ENCODE measurements at regions not wholly inside any gene's neighbourhood (a gene's known extent, or its start where the extent isn't known, plus 50 kb on each side); places are given as distances from the start of the nearest gene placed in this dataset.
"Not testable (repeated sequence)": the region's sequence is repeated elsewhere in the genome, so short reads cannot be mapped to it uniquely, and the experiment has no call there.

DNA sequence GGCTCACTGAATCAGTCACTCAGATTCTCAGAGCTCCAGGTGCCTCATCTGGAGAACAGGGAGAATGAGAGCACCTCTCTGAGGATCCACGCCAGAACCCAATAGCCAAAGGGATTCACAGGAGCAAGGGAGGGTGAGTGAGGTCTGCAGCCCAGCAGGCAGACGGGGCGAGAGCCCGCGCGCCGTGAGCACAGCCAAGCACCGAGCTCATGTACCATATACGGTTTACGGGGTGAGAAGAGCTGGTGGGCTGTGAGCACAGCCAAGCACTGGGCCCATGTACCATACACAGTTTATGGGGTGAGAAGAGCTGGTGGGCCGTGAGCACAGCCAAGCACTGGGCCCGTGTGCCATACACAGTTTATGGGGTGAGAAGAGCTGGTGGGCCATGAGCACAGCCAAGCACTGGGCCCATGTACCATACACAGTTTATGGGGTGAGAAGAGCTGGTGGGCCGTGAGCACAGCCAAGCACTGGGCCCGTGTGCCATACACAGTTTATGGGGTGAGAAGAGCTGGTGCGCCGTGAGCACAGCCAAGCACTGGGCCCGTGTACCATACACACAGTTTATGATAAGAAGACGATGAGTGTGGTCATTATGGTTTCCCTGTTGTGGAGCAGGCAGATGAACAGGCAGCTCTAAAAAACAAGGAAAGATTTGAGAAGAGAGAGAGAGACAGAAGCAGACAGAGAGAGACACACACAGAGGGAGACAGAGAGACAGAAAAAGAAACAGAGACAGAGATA lies 125.7 kb upstream of the ANO1 start:
- DNase-seq (ENCODE audit: low spot score): not testable (repeated sequence)

DNA sequence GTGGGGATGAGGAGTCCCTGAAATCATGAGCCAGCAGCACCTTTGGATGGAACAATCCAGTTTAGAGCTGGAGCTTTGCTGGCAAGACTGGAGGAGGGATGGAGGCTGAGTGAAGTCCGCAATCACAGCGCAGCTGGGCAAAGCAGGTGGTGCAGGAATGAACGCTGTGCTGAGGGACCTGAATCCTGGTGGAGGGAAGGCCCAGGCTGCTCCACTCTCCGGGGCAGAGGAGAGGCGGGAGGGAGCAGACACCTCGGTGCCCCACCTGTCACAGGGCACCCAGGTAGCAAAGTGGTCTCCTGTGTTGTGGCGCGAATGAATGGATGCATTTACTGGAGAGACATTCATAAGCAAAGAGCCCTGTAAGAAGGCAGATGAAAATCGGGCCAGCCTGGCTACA lies 124.8 kb upstream of the ANO1 start:
- no peak for DNase-seq (ENCODE audit: low spot score)

DNA sequence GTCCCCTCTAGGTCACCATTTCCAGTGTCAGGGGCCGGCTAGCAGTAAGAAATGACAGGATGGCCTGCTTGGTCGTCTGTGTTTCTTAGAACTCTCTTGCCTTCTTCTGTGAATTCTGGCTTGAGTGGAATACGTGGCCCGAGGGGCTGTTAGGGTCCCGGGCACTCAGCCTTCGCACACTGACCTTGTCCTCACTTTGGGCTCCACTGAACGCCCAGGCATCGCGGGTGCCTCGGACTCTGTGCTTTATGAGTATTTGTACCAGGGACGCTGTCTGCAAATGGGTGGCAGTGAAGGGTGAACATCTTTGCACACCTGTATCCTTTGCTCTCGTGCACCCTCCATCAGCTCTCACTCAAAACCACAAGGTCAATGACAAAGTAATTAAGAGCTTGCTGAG lies 123.4 kb upstream of the ANO1 start:
- DNase-seq (ENCODE audit: low spot score): no peak

DNA sequence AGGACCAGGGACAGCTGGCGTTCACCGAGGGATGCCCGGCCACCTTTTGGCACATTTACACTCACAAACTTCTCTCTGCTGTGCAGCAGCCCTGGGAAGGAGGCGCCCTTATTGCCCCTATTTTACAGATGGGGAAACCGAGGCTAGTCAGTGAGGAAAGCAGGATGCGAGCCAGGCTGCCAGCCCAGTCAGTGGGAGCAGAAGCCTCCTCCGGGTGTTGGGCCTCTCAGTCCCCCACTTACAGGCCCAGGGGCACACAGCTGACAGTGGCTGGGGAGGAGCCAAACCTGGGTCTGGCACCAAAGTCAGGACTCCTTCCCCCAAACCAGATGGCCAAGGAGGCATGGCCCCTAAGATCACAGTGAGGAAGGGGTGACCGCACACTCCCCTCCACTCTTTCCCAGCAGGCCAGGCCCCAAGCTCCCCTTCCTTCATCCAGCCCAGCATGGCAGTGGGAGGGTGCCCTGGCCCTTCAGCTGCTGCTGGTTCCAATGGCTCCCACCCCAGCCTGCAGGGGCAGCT lies 121.4 kb upstream of the ANO1 start:
- no peak for DNase-seq (ENCODE audit: low spot score)

DNA sequence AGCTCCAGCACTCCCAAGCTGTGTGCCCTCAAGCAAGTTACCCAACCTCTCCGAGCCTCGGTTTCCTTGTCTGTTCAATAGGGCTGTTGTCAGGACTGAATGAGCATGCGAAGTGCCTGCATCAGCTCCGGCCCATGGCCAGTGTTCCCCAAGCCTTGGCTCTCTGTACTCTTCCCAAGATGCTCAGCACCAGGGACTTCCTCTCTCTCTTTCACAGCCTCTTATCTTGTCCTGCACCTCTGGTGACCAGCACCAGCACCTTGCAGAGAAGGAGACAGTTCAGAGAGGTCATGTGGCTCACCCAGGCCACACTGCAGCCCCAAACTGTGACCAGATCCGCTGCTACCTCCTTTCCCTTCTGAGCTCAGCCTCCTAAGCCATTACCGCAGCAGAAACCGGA lies 120.3 kb upstream of the ANO1 start:
- no peak for DNase-seq (ENCODE audit: low spot score)

DNA sequence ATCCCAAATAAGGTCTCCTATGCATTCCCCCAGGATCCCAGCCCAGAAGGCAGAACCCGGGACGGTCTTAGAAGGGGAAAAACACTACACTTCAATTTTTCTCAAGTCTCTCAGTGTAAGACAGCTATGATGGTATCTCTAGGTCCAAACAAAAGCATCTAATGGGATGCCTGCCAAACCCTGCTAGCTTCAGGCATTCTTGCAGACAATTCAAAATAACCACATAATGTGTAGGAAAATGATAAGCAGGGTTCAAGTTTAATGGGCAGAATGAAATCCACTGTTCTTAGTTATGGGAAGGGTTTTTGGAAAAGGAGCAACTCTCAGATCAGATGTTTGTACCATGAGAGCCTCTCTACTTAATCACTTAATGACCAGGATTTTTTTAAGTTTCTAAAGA lies 119.8 kb upstream of the ANO1 start:
- DNase-seq (ENCODE audit: low spot score): no peak

DNA sequence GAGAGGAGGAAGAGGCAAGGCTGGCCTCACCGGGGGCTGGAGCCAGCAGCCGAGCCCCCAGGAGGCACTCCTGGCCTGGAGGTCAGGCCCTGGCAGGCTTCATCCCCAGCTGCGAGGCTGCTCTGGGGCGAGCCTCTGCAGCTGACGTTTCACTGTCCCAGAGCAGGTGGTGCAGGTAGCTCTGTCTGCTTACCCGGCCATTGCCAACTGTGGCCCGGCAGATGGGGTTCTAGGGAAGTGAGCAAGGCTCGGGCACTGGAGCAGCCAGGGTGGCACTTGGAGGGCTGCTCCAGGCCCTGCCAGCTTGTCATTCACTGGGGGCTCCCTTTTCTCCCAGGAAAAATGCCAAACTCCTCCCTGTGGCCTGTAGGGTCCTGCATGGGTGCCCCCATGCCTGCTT lies 118.7 kb upstream of the ANO1 start:
- no peak for DNase-seq (ENCODE audit: low spot score)

DNA sequence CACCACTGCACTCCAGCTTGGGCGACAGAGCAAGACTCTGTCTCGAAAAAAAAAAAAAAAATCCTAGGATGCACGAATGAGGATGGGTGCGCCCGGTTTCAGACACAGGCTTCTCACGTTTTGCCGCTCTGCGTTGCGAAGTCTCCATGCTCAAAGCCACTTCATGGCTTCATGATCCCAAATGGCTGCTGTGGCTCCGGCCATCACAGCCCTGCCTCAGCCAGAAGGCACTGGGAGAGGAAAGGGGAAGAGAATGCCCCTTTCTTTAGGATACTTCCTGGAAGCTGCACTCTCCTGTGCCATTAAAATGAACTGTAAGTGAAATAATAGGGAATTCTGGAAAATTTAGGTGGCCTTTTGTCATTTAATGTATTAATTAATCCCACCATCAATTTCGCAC lies 116.4 kb upstream of the ANO1 start:
- DNase-seq (ENCODE audit: low spot score): no peak

DNA sequence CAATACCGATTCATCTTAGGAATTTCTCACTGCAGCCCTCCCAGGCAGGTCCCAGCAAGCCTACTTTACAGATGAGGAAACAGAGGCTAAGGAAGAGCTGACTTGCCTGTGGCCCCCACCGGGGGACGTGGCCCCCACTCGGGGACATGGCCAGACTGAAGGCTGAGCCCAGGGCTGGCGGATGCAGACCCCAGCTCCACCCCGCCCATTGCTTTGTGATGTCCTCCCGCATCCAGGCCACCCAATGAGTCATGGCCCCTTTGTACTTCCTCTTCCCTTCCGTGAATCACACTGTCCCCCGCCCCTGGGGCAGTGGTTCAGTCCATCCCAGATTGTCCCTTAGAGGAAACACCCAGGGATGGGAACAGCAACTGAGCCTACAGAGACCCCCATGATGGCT lies 116.0 kb upstream of the ANO1 start:
- DNase-seq (ENCODE audit: low spot score): no peak

DNA sequence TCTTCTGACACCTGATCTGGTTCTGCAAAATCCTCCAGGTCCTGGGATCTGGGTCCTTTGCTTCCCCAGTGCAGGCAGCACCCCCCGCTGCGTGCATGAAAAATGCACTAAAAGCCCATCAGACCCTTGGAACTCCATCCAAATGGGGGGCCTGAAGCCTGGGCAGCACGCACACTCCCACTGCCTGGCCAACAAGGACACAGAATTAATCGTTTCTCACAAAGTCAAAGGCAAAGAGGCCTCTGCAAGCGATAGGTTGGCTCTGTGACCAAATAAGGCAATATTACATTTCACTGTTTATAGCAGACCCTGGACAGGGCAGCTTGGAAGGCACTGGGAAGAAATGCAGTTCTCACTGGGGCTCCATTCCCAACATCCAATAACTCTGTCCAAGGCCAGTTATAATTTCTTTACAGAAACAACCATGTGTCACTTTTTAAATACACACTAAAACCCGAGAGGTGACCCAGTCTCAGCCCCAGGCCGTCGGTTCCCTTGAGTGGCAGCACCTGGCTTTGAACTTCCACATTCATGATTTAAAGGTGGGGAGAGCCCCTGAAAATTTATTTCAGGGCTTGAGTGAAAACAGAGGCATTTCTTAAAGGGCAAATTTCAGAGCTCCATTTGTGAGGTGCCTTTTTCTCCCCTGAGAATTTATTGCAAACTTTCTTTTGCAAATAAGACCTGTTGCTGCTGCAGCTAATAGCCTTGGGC lies 114.4 kb upstream of the ANO1 start:
- no peak for DNase-seq (ENCODE audit: low spot score)

DNA sequence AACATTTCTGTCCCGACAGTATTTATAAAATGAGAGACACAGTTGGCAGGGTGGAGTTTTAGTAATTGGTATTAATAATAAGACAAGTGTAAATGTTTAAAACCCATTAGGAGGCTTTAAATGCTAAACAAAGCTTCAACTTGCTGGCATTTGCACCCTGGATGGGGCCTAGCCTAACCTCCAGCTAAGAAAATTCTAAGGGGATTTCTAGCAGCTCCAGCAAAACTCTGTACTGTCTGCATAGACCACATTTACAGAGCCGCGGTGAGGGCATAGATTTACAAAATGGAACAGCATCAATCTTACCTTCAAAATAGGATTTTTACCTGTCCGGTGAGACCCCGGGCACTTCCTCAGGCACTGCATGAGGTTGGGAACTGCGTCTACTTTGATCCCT lies 113.9 kb upstream of the ANO1 start:
- DNase-seq (ENCODE audit: low spot score): no peak

DNA sequence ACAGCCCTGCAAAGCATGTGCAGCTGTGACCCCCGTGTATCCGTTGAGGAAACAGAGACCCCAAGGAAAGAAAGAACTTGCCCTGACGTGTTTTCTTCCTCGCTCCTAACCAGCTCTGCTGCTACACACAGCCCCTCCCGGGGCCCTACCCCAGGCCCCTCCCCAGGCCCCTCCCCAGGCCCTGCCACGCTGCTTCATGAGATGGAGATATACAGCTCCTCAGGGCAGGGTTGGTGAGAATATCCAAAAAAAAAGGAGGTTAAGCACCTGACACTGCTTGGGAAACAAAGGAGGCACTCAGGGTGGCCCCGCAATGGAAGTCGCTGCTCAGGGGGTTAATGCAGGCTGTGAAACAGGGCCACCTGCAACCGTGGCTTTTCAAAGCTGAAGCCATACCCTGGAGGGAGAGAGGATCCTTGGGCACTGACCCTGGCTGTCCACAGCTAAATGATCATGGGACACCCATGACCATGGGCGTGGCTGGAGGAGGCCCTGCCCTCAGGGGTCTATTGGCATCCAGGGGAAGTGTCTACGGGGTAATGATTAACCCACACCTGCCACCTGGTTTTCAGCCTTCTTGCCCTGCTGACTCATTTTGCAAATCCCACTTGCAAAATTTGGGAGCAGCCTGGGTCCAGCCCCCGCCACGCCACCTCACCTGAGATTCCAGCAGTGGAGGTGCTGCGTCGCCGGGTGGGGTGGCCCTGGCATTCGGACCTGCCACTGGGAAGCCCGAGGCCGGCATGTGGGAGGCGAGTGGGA lies 112.1 kb upstream of the ANO1 start:
- no peak for DNase-seq (ENCODE audit: low spot score)

DNA sequence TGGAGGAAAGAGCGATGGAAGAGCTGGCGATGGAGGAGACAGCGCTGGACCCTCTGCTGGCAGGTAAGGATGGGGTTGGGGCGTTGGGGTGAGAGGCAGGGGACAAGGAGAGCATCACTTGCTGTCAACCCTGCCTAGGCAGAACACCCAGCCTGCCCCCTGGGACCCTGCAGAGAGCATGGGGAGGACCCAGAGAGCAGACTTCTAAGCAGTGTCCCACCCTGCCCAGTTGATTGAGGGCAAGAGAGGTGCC lies 111.6 kb upstream of the ANO1 start:
- no peak for DNase-seq (ENCODE audit: low spot score)

DNA sequence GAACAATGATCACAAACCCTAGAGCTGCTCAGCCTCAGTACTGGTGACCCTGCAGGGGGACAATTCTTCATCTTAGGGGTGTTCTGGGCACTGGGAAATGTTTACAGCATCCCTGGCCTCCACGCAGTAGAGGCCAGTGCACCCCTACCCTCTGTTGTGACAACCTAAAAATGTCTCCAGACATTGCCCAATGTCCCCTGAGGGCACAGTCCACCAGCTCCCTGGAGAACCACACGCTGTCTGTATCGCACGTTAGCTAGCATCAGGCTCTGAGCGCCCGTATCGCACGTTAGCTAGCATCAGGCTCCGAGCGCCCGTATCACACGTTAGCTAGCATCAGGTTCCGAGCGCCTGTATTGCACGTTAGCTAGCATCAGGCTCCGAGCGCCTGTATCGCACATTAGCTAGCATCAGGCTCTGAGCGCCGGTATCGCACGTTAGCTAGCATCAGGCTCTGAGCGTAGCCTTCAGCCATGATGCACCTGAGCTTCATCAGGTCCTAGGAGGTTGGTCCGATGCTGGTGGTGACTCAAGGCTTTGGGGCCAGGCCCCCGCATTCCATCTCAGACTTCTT lies 111.1 kb upstream of the ANO1 start:
- DNase-seq (ENCODE audit: low spot score): no peak

DNA sequence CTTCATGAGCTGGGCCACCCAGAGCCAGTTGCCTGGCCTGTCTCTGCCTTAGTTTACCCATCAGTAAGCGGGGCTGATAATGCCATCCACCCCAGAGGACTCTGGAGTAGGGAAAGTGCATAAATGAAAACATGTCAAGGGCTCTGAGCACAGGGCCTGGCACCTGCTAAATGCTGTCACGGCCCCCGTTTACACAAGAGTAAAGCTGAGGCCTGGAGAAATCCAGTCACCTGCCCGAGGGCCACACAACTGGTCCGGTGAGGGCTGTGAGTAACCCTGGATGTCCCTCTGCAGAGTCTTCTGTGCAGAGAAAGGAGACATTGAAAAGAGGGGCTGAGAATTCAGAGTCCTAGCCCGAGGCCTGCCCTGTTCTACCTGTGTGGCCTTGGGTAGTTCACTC lies 110.6 kb upstream of the ANO1 start:
- no peak for DNase-seq (ENCODE audit: low spot score)

DNA sequence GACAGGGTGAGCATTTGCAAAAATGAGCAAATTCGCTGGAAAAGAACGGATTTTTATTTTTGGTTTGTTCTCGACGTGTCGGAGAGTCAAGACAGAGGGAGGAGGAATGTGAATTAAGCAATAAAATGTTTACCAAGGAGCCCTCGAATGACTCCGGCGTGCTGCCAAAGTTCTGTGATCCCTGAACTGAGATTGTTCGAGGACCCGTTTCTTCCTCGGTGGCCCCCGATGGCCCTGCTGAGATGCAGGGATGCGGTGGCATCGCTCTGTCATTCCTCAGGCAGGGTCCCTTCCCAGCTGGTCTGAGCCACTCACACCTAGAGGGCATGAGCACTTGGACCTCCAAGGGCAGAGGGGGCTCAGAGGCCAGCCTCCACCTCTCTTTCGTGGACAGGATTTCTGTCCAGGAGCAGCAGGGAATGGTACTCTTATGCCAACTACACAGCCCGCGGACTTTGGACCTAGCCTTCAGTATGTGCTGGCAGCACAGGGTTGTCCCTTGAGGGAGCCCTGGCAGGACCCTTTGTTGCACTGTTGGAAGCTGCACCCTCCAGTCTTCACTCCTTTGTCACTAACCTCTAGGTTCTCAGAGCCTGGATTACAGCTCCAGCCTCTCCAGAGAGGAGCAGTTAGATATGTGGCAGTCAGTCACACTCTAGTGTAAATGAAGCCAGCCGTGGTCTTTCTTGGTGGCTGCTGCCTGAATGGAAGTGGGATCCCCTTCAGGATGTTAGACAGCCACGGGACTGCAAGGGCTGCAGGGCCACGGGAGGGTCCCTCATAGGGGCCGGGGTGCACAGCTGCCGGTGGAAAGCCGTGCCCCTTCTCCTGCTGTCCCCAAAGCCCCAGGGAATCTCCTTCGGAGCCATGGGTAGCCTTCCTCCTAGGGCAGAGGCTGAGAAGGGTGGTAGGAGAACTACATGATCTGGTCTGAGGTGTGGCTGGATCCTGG lies 109.4 kb upstream of the ANO1 start:
- no peak for DNase-seq (ENCODE audit: low spot score)

DNA sequence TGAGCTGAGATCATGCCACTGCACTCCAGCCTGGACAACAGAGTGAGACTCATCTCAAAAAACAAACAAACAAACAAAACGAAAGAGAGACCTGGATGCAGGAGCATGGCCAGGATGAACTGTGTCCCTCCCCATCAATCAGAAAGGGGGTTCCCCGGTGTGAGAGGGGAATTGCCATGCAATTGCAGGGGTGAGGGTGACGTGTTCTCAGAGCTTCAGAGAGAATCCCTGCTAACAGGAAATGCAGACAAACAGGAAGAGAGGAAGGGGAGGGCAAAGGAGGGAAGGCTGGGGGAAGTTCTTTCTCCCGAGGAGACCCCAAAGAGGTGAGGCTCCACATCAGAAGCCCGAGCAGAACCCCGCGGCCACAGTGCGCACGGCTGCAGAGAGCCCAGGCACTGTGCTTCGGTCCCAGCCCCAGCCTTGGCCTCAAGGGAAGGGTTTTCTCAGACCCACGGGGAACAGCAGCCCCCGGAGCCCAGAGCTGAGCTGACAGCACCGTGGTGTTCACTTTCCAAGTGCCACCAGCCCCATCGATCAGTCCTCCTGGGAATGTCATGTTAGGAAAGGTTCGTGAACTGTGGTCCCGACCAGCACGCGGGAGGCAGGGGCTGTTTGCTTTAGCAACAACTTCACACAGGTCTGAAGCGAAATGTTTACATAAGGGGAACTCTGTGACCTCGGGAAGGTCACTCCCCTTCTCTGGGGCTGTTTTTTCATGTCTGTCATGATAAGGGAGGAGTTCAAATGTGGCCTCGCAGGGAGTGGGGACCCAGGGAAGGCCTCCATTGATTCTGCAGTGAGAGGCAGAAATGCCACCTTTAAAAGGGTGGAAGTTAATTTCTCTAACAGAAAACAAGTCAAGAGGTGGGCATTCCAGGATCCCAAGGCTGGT lies 108.0 kb upstream of the ANO1 start:
- no peak for DNase-seq (ENCODE audit: low spot score)

DNA sequence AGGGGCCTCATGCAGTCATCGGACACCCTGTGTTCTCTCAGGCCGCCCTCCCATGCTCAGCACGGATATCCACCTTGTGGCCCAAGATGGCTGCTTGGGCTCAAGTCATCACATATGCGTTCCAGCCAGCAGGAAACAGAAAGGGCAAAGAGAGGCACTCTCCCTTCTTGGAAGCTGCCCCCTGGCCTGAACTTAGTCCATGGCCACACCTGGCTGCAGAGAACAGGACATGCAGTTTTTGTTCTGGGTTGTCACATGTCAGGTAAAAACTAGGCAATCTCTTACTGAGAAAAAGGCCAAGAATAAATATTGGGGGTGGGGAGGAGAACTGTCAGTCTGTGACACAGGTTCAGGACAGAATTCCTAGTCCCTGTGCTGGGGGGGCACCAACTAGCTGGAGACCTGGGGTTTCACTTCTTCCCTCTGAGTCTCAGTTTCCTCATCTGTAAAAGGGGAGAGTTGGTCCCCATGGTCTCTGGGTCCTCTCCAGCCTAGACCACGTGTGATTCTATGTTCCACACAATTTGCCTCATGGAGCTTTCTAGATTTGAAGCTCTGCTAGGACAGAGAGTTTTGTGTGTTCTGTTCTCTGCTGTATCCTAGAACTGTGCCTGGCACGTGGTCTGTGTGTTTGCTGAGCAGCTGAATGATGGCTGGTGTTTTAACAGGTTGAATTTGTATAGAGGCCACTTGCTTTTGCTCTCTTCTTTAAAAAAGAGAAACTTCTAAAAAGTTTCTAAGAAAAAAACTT lies 107.2 kb upstream of the ANO1 start:
- DNase-seq (ENCODE audit: low spot score): no peak

DNA sequence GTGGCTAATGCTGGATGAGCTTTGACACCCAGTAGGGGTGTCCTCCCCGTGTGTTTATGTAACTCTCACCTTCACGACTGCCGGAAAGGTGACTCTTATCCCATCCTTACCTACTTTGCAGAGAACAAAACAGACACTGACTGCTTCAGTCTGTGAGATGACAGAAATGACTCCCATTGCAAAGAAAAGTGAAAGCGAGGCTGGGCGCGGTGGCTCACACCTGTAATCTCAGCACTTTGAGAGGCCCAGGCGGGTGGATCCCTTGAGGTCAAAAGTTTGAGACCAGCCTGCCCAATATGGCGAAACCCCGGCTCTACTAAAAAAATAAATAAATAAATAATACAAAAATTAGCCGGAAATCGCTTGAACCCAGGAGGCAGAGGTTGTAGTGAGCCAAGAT lies 106.4 kb upstream of the ANO1 start:
- no peak for DNase-seq (ENCODE audit: low spot score)

DNA sequence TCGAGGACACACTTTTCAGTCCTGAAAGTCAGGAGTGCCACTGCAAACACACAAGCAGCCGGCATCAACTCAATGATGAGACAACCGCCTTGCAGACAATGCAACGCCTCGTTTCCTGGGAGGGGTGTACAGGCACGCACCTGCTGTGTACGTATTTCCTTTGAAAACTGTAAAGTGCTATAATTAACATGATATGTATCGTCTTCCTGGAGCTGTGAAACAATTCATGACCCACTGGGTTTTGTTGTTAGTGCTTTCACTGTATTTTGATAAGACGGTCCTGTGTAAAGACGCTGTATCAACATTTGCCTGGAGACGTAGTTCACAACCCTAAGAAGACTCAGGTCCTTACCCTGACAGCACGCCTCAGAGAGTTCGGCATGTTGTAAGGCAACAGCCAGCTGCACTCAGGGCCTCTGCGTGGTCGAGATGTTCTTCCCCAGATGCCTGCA lies 105.7 kb upstream of the ANO1 start:
- no peak for DNase-seq (ENCODE audit: low spot score)
